Uterus (tissue), 3 donors: ENCODE measurements at regions not wholly inside any gene's neighbourhood (a gene's known extent, or its start where the extent isn't known, plus 50 kb on each side); places are given as distances from the start of the nearest gene placed in this dataset.

ENCODE experiments used
- DNase-seq, 2 donors: peaks; one replicate each; pipeline ENCODE4 v3.0.0-alpha.2; 2019 to 2020
- H3K27ac ChIP-seq, 2 donors: fragments of 200-600 bp; sonication (generic); 1 replicate in 1 of 2; 2 replicates in 1 of 2; pipeline ENCODE4 v1.5.1; 2016 to 2018
- H3K27me3 ChIP-seq, 2 donors: fragments of 200-600 bp; sonication (generic); one replicate each; pipeline ENCODE4 v1.5.1; 2018 to 2019; ENCODE audit warnings: control low read depth in 1 of 2
- H3K36me3 ChIP-seq, 2 donors: fragments of 200-600 bp; sonication (generic); one replicate each; pipeline ENCODE4 v1.5.1; 2019; ENCODE audit warnings: control low read depth in 1 of 2
- H3K4me1 ChIP-seq, 2 donors: fragments of 200-600 bp; sonication (generic); one replicate each; pipeline ENCODE4 v1.5.1; 2018 to 2019; ENCODE audit warnings: control low read depth in 1 of 2
- H3K4me3 ChIP-seq, 2 donors: fragments of 200-600 bp; sonication (generic); 1 replicate in 1 of 2; 2 replicates in 1 of 2; pipeline ENCODE4 v1.5.1; 2018 to 2019; ENCODE audit warnings: mild to moderate bottlenecking in 1 of 2
- H3K9me3 ChIP-seq, 2 donors: fragments of 200-600 bp; sonication (generic); one replicate each; pipeline ENCODE4 v1.5.1; 2019; ENCODE audit warnings: control low read depth in 1 of 2
- CTCF ChIP-seq, 4 experiments: fragments of 200-600 bp in 2 of 4; fragments of 450-650 bp in 2 of 4; sonication (generic) in 2 of 4; IDR thresholded peaks; one replicate each; pipeline ENCODE4 v1.5.1; 2016 to 2019; ENCODE audit warnings: antibody characterized with exemption in 4 of 4, mild to moderate bottlenecking in 2 of 4, moderate library complexity in 1 of 4
- POLR2A ChIP-seq, 2 donors: fragments of 450-650 bp; IDR thresholded peaks; one replicate each; pipeline ENCODE4 v1.6.1; 2016; ENCODE audit warnings: antibody characterized with exemption in 2 of 2, mild to moderate bottlenecking in 1 of 2, moderate library complexity in 1 of 2
- intact Hi-C: fragments of 100-400 bp; cut with DNase I; formaldehyde crosslinking; loops from one replicate; pipeline ENCODE4 v1.15.1; 2023; ENCODE audit warnings: low total_unique reads
- donor health status: DM: yes; HTN: yes; CAD: no.

- intact Hi-C loops: no loop called here
- H3K27me3 ChIP-seq: no peaks in the 10 kb centered on the region
- H3K4me1 ChIP-seq: no peaks in the 10 kb centered on the region
- H3K36me3 ChIP-seq: no peaks in the 10 kb centered on the region
- no peak for DNase-seq
- H3K9me3 ChIP-seq: no peaks in the 10 kb centered on the region
- H3K4me3 ChIP-seq: no peak overlapping the region
- TF ChIP-seq CTCF (IDR thresholded peaks at IDR 0.05) (no peak), POLR2A (IDR thresholded peaks at IDR 0.05) (no peak)
- no peak overlapping the region for H3K27ac ChIP-seq
Observed at GRCh38 chr13:31610270-31610998, 128.9 kb upstream of the RXFP2 start.

- Histone ChIP-seq H3K27ac (no peak overlapping the region), H3K36me3 (no peaks in the 10 kb centered on the region), H3K27me3 (no peaks in the 10 kb centered on the region), H3K4me3 (no peak overlapping the region), H3K4me1 (no peaks in the 10 kb centered on the region), H3K9me3 (no peaks in the 10 kb centered on the region)
- TF ChIP-seq CTCF (IDR thresholded peaks at IDR 0.05) (no peak), POLR2A (IDR thresholded peaks at IDR 0.05) (no peak)
- DNase-seq: no peak
- intact Hi-C loops: no loop called here
Observed at GRCh38 chr13:31611214-31611613, 128.1 kb upstream of the RXFP2 start.

- H3K27me3 ChIP-seq: no peaks in the 10 kb centered on the region
- intact Hi-C loops: no loop called here
- no peaks in the 10 kb centered on the region for H3K4me1 ChIP-seq
- TF ChIP-seq POLR2A (IDR thresholded peaks at IDR 0.05): no peak
- no peak for TF ChIP-seq CTCF (IDR thresholded peaks at IDR 0.05)
- no peak for DNase-seq
- no peaks in the 10 kb centered on the region for H3K36me3 ChIP-seq
- no peaks in the 10 kb centered on the region for H3K9me3 ChIP-seq
- H3K27ac ChIP-seq: no peak overlapping the region
- no peak overlapping the region for H3K4me3 ChIP-seq
Observed at GRCh38 chr13:31614073-31614472, 125.3 kb upstream of the RXFP2 start.

- TF ChIP-seq POLR2A (IDR thresholded peaks at IDR 0.05) (no peak), CTCF (IDR thresholded peaks at IDR 0.05) (no peak)
- H3K27me3 ChIP-seq: no peaks in the 10 kb centered on the region
- no peaks in the 10 kb centered on the region for H3K9me3 ChIP-seq
- DNase-seq: no peak
- H3K36me3 ChIP-seq: no peaks in the 10 kb centered on the region
- H3K4me3 ChIP-seq: no peak overlapping the region
- H3K4me1 ChIP-seq: no peaks in the 10 kb centered on the region
- intact Hi-C loops: no loop called here
- no peak overlapping the region for H3K27ac ChIP-seq
Observed at GRCh38 chr13:31614704-31615103, 124.6 kb upstream of the RXFP2 start.

GRCh38 chr13:31625115-31625514 lies 114.2 kb upstream of the RXFP2 start:
- H3K4me3 ChIP-seq: no peak overlapping the region
- no peaks in the 10 kb centered on the region for H3K27me3 ChIP-seq
- intact Hi-C loops: no loop called here
- DNase-seq: no peak
- no peaks in the 10 kb centered on the region for H3K36me3 ChIP-seq
- no peaks in the 10 kb centered on the region for H3K9me3 ChIP-seq
- TF ChIP-seq CTCF (IDR thresholded peaks at IDR 0.05) (no peak), POLR2A (IDR thresholded peaks at IDR 0.05) (no peak)
- H3K4me1 ChIP-seq: no peaks in the 10 kb centered on the region
- no peak overlapping the region for H3K27ac ChIP-seq
